ENCODE measurements at regions not wholly inside any gene's neighbourhood (a gene's known extent, or its start where the extent isn't known, plus 50 kb on each side); places are given as distances from the start of the nearest gene placed in this dataset.

DNA sequence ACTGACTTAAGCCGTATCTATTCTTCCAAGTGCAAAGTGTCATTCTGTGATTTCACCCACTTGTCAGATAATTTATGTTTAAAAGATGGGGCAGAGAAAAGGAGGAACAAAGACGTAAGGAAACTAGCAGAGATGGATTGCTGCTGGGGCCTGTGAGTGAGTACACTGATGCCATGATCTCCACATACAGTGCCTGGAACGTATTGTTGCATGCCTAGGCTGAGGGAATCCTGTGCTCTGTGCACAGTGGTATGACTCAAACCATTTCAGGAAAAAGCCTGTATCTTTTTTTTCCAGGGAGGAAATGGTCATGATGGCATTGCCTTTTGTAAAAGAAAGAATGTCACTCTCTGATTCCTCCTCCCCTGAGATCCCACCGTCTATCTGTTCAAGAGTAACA lies 359.5 kb upstream of the ADAMTS16 start:
- no peaks in the 10 kb centered on the region for H3K4me1 ChIP-seq
- WGBS (ENCODE audit: insufficient coverage, low coverage, low lambda C conversion rate, missing lambda C conversion rate) = 35% methylated on average over 4 of the region's 4 CpGs
- no peak overlapping the region for H3K4me3 ChIP-seq
- no peaks in the 10 kb centered on the region for H3K36me3 ChIP-seq
- TF ChIP-seq, protein P1, sequence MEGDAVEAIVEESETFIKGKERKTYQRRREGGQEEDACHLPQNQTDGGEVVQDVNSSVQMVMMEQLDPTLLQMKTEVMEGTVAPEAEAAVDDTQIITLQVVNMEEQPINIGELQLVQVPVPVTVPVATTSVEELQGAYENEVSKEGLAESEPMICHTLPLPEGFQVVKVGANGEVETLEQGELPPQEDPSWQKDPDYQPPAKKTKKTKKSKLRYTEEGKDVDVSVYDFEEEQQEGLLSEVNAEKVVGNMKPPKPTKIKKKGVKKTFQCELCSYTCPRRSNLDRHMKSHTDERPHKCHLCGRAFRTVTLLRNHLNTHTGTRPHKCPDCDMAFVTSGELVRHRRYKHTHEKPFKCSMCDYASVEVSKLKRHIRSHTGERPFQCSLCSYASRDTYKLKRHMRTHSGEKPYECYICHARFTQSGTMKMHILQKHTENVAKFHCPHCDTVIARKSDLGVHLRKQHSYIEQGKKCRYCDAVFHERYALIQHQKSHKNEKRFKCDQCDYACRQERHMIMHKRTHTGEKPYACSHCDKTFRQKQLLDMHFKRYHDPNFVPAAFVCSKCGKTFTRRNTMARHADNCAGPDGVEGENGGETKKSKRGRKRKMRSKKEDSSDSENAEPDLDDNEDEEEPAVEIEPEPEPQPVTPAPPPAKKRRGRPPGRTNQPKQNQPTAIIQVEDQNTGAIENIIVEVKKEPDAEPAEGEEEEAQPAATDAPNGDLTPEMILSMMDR (IDR thresholded peaks at IDR 0.05) = no peak
- H3K27ac ChIP-seq = no peak overlapping the region
- ATAC-seq = no peak
- no peak for DNase-seq
- no peaks in the 10 kb centered on the region for H3K27me3 ChIP-seq
- no peaks in the 10 kb centered on the region for H3K9me3 ChIP-seq
- intact Hi-C loops (cut with DNase I) = no loop called here

DNA sequence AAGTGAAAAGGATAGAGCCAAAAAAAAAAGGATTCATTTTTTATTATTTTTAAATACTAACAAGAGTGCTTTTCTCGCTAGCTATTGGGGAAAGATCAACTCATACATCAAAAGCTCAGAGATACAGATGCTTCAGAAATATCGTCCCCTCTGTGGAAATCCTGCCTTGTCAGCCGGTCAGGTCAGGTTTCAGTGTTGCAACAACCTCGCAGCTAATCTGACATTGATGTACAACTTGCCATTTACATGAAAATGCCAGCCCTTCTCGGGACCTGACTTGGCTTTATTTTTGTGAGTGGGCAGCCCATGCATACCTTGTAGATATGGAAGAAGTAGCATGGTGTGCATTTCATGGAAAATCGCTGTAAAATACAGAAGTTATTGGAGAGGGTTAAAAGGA lies 358.8 kb upstream of the ADAMTS16 start:
- Histone ChIP-seq H3K36me3 (no peaks in the 10 kb centered on the region), H3K27me3 (no peaks in the 10 kb centered on the region), H3K27ac (no peak overlapping the region), H3K4me1 (no peaks in the 10 kb centered on the region), H3K9me3 (no peaks in the 10 kb centered on the region), H3K4me3 (no peak overlapping the region)
- DNase-seq = no peak
- no peak for ATAC-seq
- WGBS (ENCODE audit: insufficient coverage, low coverage, low lambda C conversion rate, missing lambda C conversion rate) = 27% methylated on average over 6 of the region's 6 CpGs
- TF ChIP-seq POLR2A (IDR thresholded peaks at IDR 0.05) = no peak
- TF ChIP-seq, protein P1 (IDR thresholded peaks at IDR 0.05) = no peak
- intact Hi-C loops (cut with DNase I) = no loop called here

DNA sequence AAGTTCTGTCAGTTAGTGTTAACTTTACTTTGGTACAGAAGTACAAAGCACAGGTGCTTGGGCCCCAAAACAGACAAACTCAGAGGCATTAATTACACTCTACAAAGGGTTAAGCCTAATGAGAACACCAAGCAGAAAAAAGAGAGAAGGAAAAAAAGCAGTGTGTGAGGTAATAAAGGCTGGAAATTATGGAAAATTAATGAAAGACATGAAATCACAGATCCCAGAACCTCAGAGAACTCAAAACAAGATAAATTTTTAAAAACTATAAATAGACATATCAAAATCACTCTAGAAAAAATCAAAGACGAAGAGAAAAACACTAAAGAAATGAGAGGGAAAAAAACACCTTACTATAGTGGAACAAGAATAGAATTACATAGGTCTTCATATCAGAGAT lies 354.2 kb upstream of the ADAMTS16 start:
- Histone ChIP-seq H3K36me3 (no peaks in the 10 kb centered on the region), H3K27me3 (no peaks in the 10 kb centered on the region), H3K9me3 (no peaks in the 10 kb centered on the region), H3K4me1 (no peaks in the 10 kb centered on the region), H3K27ac (no peak overlapping the region), H3K4me3 (no peak overlapping the region)
- WGBS (ENCODE audit: insufficient coverage, low coverage, low lambda C conversion rate, missing lambda C conversion rate) = 24% methylated on average over 1 of the region's 1 CpG
- ATAC-seq (no peak), DNase-seq (no peak)
- no peak for TF ChIP-seq POLR2A (IDR thresholded peaks at IDR 0.05)
- TF ChIP-seq, protein P1 (IDR thresholded peaks at IDR 0.05) = no peak
- intact Hi-C loops (cut with DNase I) = no loop called here

DNA sequence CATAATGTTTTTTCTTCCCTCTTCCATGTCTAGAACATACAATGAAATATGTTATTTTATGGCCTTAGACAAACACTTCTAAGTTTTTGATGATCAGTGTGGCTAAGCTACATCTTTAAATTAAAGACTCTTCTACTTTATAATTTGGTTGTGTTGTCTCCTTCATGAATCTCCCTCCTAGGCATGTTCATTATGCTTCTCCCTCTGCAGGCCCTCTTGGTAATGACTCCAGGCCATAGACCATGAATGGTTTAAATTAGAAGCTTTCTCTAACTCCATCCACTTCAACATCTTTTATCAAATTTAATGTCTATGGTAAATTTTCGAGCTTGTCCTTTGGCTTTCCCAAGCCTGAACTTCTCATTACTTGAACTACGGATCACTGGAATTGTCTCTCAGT lies 342.7 kb upstream of the ADAMTS16 start:
- Histone ChIP-seq H3K27ac (no peak overlapping the region), H3K27me3 (no peaks in the 10 kb centered on the region), H3K4me1 (no peaks in the 10 kb centered on the region), H3K36me3 (no peaks in the 10 kb centered on the region), H3K4me3 (no peak overlapping the region), H3K9me3 (no peaks in the 10 kb centered on the region)
- intact Hi-C loops (cut with DNase I) = no loop called here
- TF ChIP-seq, protein P1 (IDR thresholded peaks at IDR 0.05) = no peak
- no peak for TF ChIP-seq POLR2A (IDR thresholded peaks at IDR 0.05)
- WGBS (ENCODE audit: insufficient coverage, low coverage, low lambda C conversion rate, missing lambda C conversion rate) = 28% methylated on average over 2 of the region's 2 CpGs
- ATAC-seq = no peak
- no peak for DNase-seq

DNA sequence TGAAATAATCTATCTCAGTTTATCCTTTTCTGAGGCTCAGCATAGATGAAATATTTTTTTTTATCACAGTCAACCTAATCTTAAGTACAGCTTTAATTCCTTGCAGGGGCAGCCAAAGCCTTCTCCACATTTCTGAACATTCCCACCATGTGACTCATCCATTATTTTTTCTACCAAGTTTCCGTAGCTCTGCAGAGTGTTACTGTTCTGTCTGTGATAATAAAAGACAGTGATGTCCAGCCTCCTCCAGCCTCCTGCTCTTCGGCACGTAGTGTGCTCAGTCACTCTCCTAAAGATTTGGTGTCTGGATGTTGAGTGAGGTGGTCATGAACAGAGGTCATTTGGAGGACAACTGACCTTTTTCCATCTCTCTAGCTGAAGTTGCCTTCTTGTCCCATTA lies 338.1 kb upstream of the ADAMTS16 start:
- Histone ChIP-seq H3K9me3 (no peaks in the 10 kb centered on the region), H3K36me3 (no peaks in the 10 kb centered on the region), H3K27me3 (no peaks in the 10 kb centered on the region), H3K27ac (no peak overlapping the region), H3K4me3 (no peak overlapping the region), H3K4me1 (no peaks in the 10 kb centered on the region)
- no peak for DNase-seq
- intact Hi-C loops (cut with DNase I) = no loop called here
- TF ChIP-seq POLR2A (IDR thresholded peaks at IDR 0.05) = no peak
- TF ChIP-seq, protein P1 (IDR thresholded peaks at IDR 0.05) = no peak
- 38% methylated on average over 3 of the region's 3 CpGs for WGBS (ENCODE audit: insufficient coverage, low coverage, low lambda C conversion rate, missing lambda C conversion rate)
- ATAC-seq = no peak
